ENCODE measurements at regions not wholly inside any gene's neighbourhood (a gene's known extent, or its start where the extent isn't known, plus 50 kb on each side); places are given as distances from the start of the nearest gene placed in this dataset.
A peak's percentile ranks its signal among the peaks of the same experiment; 100 is the strongest.
"Not testable (repeated sequence)": the region's sequence is repeated elsewhere in the genome, so short reads cannot be mapped to it uniquely, and the experiment has no call there.

- peak; percentile 30 for DNase-seq (ENCODE audit: low spot score)
These were observed 76.4 kb downstream of the PHAX start for GRCh38 chr5:126677121-126677520.

- no peak for DNase-seq (ENCODE audit: low spot score)
These were observed 79.6 kb downstream of the PHAX start for GRCh38 chr5:126680191-126680817.

GRCh38 chr5:126681314-126681713, 80.6 kb downstream of the PHAX start:
- DNase-seq (ENCODE audit: low spot score), result not testable (repeated sequence)

GRCh38 chr5:126681970-126682369, 81.2 kb downstream of the PHAX start:
- DNase-seq (ENCODE audit: low spot score), result no peak

- no peak for DNase-seq (ENCODE audit: low spot score)
These were observed 82.1 kb downstream of the PHAX start for GRCh38 chr5:126682856-126683255.

GRCh38 chr5:126683912-126684311, 83.2 kb downstream of the PHAX start:
- DNase-seq (ENCODE audit: low spot score), result no peak

GRCh38 chr5:126684656-126685442, 84.1 kb downstream of the PHAX start:
- not testable (repeated sequence) for DNase-seq (ENCODE audit: low spot score)

- DNase-seq (ENCODE audit: low spot score), result no peak
These were observed 85.8 kb downstream of the PHAX start for GRCh38 chr5:126686451-126687126.

- DNase-seq (ENCODE audit: low spot score), result no peak
These were observed 84.0 kb upstream of the LMNB1 start for GRCh38 chr5:126692971-126693370.

- no peak for DNase-seq (ENCODE audit: low spot score)
These were observed 83.1 kb upstream of the LMNB1 start for GRCh38 chr5:126693806-126694205.

GRCh38 chr5:126694403-126694802, 82.5 kb upstream of the LMNB1 start:
- no peak for DNase-seq (ENCODE audit: low spot score)

- no peak for DNase-seq (ENCODE audit: low spot score)
These were observed 81.8 kb upstream of the LMNB1 start for GRCh38 chr5:126695091-126695490.

- DNase-seq (ENCODE audit: low spot score), result no peak
These were observed 69.9 kb upstream of the LMNB1 start for GRCh38 chr5:126707080-126707479.

- DNase-seq (ENCODE audit: low spot score), result no peak
These were observed 61.2 kb upstream of the LMNB1 start for GRCh38 chr5:126715765-126716164.

- no peak for DNase-seq (ENCODE audit: low spot score)
These were observed 60.1 kb upstream of the LMNB1 start for GRCh38 chr5:126716861-126717260.

GRCh38 chr5:126718236-126718868, 58.6 kb upstream of the LMNB1 start:
- DNase-seq (ENCODE audit: low spot score), result no peak

GRCh38 chr5:126720369-126720768, 56.6 kb upstream of the LMNB1 start:
- DNase-seq (ENCODE audit: low spot score), result no peak

GRCh38 chr5:126723643-126724042, 53.3 kb upstream of the LMNB1 start:
- no peak for DNase-seq (ENCODE audit: low spot score)
